ENCODE measurements at regions not wholly inside any gene's neighbourhood (a gene's known extent, or its start where the extent isn't known, plus 50 kb on each side); places are given as distances from the start of the nearest gene placed in this dataset.

DNA sequence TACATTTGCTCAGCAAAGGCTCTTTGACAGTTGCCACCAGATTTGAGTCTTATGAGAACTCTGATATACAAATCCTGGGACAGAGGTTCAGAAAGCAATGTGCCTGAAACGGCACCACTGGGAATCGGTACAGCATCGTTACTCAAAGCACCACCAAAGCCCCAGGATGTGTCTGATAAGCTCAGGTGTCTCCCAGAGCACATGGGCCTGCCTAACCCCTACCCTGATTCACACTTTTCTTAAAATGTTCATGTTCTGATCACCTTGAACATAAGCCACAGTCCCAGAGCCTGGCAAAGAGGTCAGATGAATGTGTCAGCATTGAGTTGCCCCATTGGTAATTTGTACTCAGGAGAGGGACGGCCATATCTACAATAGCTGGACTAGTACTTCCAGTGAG lies 545.8 kb upstream of the AUTS2 start:
- Histone ChIP-seq H3K79me2 (ENCODE audit: control insufficient read depth in 1 of 2, insufficient read depth in 2 of 2, low read length in 2 of 2) (no peaks in the 10 kb centered on the region), H3K27ac (ENCODE audit: low read depth, low read length) (no peak overlapping the region), H3K14ac (ENCODE audit: insufficient read length) (no peak overlapping the region), H3K4me2 (ENCODE audit: insufficient read depth in 1 of 2, low read depth in 2 of 2, low read length in 2 of 2) (no peak overlapping the region), H2AFZ (ENCODE audit: low read length) (no peak overlapping the region), H4K8ac (ENCODE audit: extremely low read depth, insufficient read depth, low read length) (no peak overlapping the region), H4K5ac (ENCODE audit: insufficient read length, low read depth, low read length) (no peak overlapping the region), H4K91ac (replicated peaks; ENCODE audit: insufficient read length, low read length) (no peak overlapping the region), H3K4me3 (ENCODE audit: extremely low read depth in 1 of 4, insufficient read depth in 2 of 4, low read depth in 3 of 4, low read length in 4 of 4) (no peak overlapping the region), H3K79me1 (ENCODE audit: low read depth, low read length) (no peaks in the 10 kb centered on the region), H4K20me1 (replicated peaks in 1 of 2; ENCODE audit: control insufficient read depth in 1 of 2, insufficient read depth in 2 of 2, low read length in 2 of 2) (no peaks in the 10 kb centered on the region), H3K9ac (replicated peaks in 1 of 4; ENCODE audit: extremely low read depth in 1 of 4, low read depth in 3 of 4, low read length in 3 of 4) (no peak overlapping the region), H3K36me3 (ENCODE audit: control insufficient read depth in 2 of 4, insufficient read depth in 4 of 4, low read length in 3 of 4) (no peaks in the 10 kb centered on the region), H3K23ac (ENCODE audit: insufficient read length) (no peak overlapping the region), H2BK120ac (replicated peaks; ENCODE audit: low read depth, low read length) (no peak overlapping the region), H2BK15ac (ENCODE audit: low read length) (no peak overlapping the region), H3K23me2 (ENCODE audit: low read depth, low read length) (no peaks in the 10 kb centered on the region), H3K9me3 (ENCODE audit: insufficient read depth in 2 of 2, low read depth in 1 of 2, low read length in 1 of 2) (no peaks in the 10 kb centered on the region), H2BK5ac (ENCODE audit: low read depth, low read length) (no peak overlapping the region), H3K27me3 (replicated peaks in 1 of 4; ENCODE audit: control insufficient read depth in 3 of 4, extremely low read depth in 1 of 4, insufficient read depth in 3 of 4, low read length in 3 of 4) (no peaks in the 10 kb centered on the region), H3K4me1 (replicated peaks in 1 of 4; ENCODE audit: control insufficient read depth in 3 of 4, insufficient read depth in 4 of 4, low read length in 3 of 4) (no peaks in the 10 kb centered on the region), H2BK12ac (ENCODE audit: low read depth, low read length) (no peak overlapping the region), H2AK5ac (ENCODE audit: low read depth, low read length) (no peak overlapping the region), H2BK20ac (ENCODE audit: low read length) (no peak overlapping the region), H3K18ac (ENCODE audit: extremely low read depth, low read length) (no peak overlapping the region), H3K4ac (replicated peaks; ENCODE audit: insufficient read length, low read depth, low read length) (no peak overlapping the region), H3K56ac (replicated peaks; ENCODE audit: insufficient read length, low read depth, low read length) (no peak overlapping the region)
- ChIA-PET POLR2A (ENCODE audit: partially characterized antibody) (no interaction called here), CTCF (ENCODE audit: partially characterized antibody) (no interaction called here)
- WGBS, 2 experiments (ENCODE audit: extremely low coverage in 1 of 2, insufficient coverage in 1 of 2, insufficient read length in 1 of 2, insufficient replicate concordance in 2 of 2, low coverage in 1 of 2, low lambda C conversion rate in 2 of 2, missing lambda C conversion rate in 1 of 2), result 95% methylated on average over 4 of the region's 4 CpGs; no CpG with 5 or more reads in 1 of the 2 experiments
- FAIRE-seq (no peak), DNase-seq (ENCODE audit: low read depth in 1 of 2, low spot score in 2 of 2) (peak in 1 of 2 experiments; percentile 10)
- TF ChIP-seq KDM4A (IDR thresholded peaks at IDR 0.05; ENCODE audit: low read depth, low read length, severe bottlenecking) (no peak), KDM5A (IDR thresholded peaks at IDR 0.05; ENCODE audit: low read length) (no peak), SAP30 (IDR thresholded peaks at IDR 0.05; ENCODE audit: insufficient read depth, insufficient replicate concordance, low read length) (no peak), CEBPB (IDR thresholded peaks at IDR 0.05; ENCODE audit: low read depth, low read length) (no peak), ASH2L (IDR thresholded peaks at IDR 0.05; ENCODE audit: low read length) (no peak), POU5F1 (IDR thresholded peaks at IDR 0.05; ENCODE audit: low read depth, low read length) (no peak), BRCA1 (IDR thresholded peaks at IDR 0.05; ENCODE audit: low read depth, low read length) (no peak), CBX5 (IDR thresholded peaks at IDR 0.05; ENCODE audit: low read depth, low read length) (no peak), BCL11A (IDR thresholded peaks at IDR 0.05; ENCODE audit: low read depth in 2 of 2, low read length in 2 of 2) (no peak), TAF7 (optimal IDR thresholded peaks at IDR 0.05; ENCODE audit: borderline replicate concordance, low read depth, low read length) (no peak), CBX8 (IDR thresholded peaks at IDR 0.05; ENCODE audit: borderline replicate concordance, low read depth, low read length) (no peak), RNF2 (IDR thresholded peaks at IDR 0.05; ENCODE audit: borderline replicate concordance, low read depth, low read length, missing control alignments, poor library complexity, severe bottlenecking) (no peak), SIX5 (IDR thresholded peaks at IDR 0.05; ENCODE audit: low read depth, low read length) (no peak), HDAC2 (IDR thresholded peaks at IDR 0.05; ENCODE audit: borderline replicate concordance in 1 of 2, low read depth in 2 of 2, low read length in 2 of 2) (no peak)

Measured in H1 (cell line).